ENCODE measurements at regions not wholly inside any gene's neighbourhood (a gene's known extent, or its start where the extent isn't known, plus 50 kb on each side); places are given as distances from the start of the nearest gene placed in this dataset.

- Histone ChIP-seq H3K27ac (no peak overlapping the region), H3K4me3 (no peak overlapping the region), H3K4me1 (no peaks in the 10 kb centered on the region), H3K36me3 (no peaks in the 10 kb centered on the region), H3K27me3 (no peaks in the 10 kb centered on the region), H3K9me3 (no peaks in the 10 kb centered on the region)
- no peak for ATAC-seq
- no peak for DNase-seq
- intact Hi-C loops (cut with DNase I), result no loop called here
- TF ChIP-seq POLR2A (IDR thresholded peaks at IDR 0.05), result no peak
- no peak for TF ChIP-seq CTCF (IDR thresholded peaks at IDR 0.05)
These were observed 247.4 kb downstream of the FMR1NB start for GRCh38 chrX:148228521-148228920.

- DNase-seq (no peak), ATAC-seq (no peak)
- no peaks in the 10 kb centered on the region for H3K9me3 ChIP-seq
- 50% methylated on average over 1 of the region's 1 CpG for WGBS (ENCODE audit: insufficient coverage, low coverage, low lambda C conversion rate, missing lambda C conversion rate)
- no peaks in the 10 kb centered on the region for H3K4me1 ChIP-seq
- no peak overlapping the region for H3K4me3 ChIP-seq
- TF ChIP-seq CTCF (IDR thresholded peaks at IDR 0.05) (no peak), POLR2A (IDR thresholded peaks at IDR 0.05) (no peak)
- no peaks in the 10 kb centered on the region for H3K27me3 ChIP-seq
- H3K27ac ChIP-seq, result no peak overlapping the region
- intact Hi-C loops (cut with DNase I), result no loop called here
- H3K36me3 ChIP-seq, result no peaks in the 10 kb centered on the region
These were observed 248.7 kb downstream of the FMR1NB start for GRCh38 chrX:148229801-148230303.

GRCh38 chrX:148259990-148260389 lies 240.4 kb upstream of the AFF2 start:
- DNase-seq (no peak), ATAC-seq (no peak)
- WGBS (ENCODE audit: insufficient coverage, low coverage, low lambda C conversion rate, missing lambda C conversion rate), result 23% methylated on average over 2 of the region's 4 CpGs
- Histone ChIP-seq H3K9me3 (no peaks in the 10 kb centered on the region), H3K4me3 (no peak overlapping the region), H3K36me3 (no peaks in the 10 kb centered on the region), H3K27ac (no peak overlapping the region), H3K4me1 (no peaks in the 10 kb centered on the region), H3K27me3 (peaks cover 0 to 3% of the 10 kb centered on the region in 2 donors)
- TF ChIP-seq POLR2A (IDR thresholded peaks at IDR 0.05) (no peak), CTCF (IDR thresholded peaks at IDR 0.05) (no peak)
- intact Hi-C loops (cut with DNase I), result no loop called here

GRCh38 chrX:148265829-148266228 lies 234.6 kb upstream of the AFF2 start:
- H3K4me1 ChIP-seq, result no peaks in the 10 kb centered on the region
- peaks cover 0 to 3% of the 10 kb centered on the region in 2 donors for H3K27me3 ChIP-seq
- no peak overlapping the region for H3K27ac ChIP-seq
- H3K4me3 ChIP-seq, result no peak overlapping the region
- ATAC-seq (no peak), DNase-seq (no peak)
- H3K36me3 ChIP-seq, result no peaks in the 10 kb centered on the region
- intact Hi-C loops (cut with DNase I), result no loop called here
- TF ChIP-seq POLR2A (IDR thresholded peaks at IDR 0.05), result no peak
- no peak for TF ChIP-seq CTCF (IDR thresholded peaks at IDR 0.05)
- no peaks in the 10 kb centered on the region for H3K9me3 ChIP-seq

GRCh38 chrX:148268673-148269072 lies 231.7 kb upstream of the AFF2 start:
- WGBS (ENCODE audit: insufficient coverage, low coverage, low lambda C conversion rate, missing lambda C conversion rate), result 64% methylated on average over 1 of the region's 1 CpG
- intact Hi-C loops (cut with DNase I), result no loop called here
- H3K9me3 ChIP-seq, result no peaks in the 10 kb centered on the region

More at GRCh38 chrX:148268673-148269072, 231.7 kb upstream of the AFF2 start:
- Histone ChIP-seq H3K4me1 (no peaks in the 10 kb centered on the region), H3K27me3 (peaks cover 0 to 3% of the 10 kb centered on the region in 2 donors), H3K4me3 (no peak overlapping the region), H3K27ac (no peak overlapping the region), H3K36me3 (no peaks in the 10 kb centered on the region)
- ATAC-seq (no peak), DNase-seq (no peak)
- TF ChIP-seq CTCF (IDR thresholded peaks at IDR 0.05) (no peak), POLR2A (IDR thresholded peaks at IDR 0.05) (no peak)
